Mammary epithelial cell (primary cell): ENCODE measurements at regions not wholly inside any gene's neighbourhood (a gene's known extent, or its start where the extent isn't known, plus 50 kb on each side); places are given as distances from the start of the nearest gene placed in this dataset.

Experiments
- EZH2 ChIP-seq: IDR thresholded peaks from 2 replicates; pipeline ENCODE4 v1.6.1; 2012; ENCODE audit warnings: low read length, inconsistent platforms, borderline replicate concordance
- TF ChIP-seq, protein P1 (sequence below), 2 donors: IDR thresholded peaks in 1 of 2; conservative IDR thresholded peaks in 1 of 2; 2 replicates each; pipeline ENCODE4 v1.5.1; 2011 to 2012; ENCODE audit warnings: inconsistent platforms in 2 of 2, low read length in 2 of 2, mild to moderate bottlenecking in 2 of 2, control low read depth in 1 of 2, low read depth in 1 of 2; ENCODE audit not compliant: insufficient read depth in 1 of 2; ENCODE audit errors: extremely low read depth in 1 of 2

DNA sequence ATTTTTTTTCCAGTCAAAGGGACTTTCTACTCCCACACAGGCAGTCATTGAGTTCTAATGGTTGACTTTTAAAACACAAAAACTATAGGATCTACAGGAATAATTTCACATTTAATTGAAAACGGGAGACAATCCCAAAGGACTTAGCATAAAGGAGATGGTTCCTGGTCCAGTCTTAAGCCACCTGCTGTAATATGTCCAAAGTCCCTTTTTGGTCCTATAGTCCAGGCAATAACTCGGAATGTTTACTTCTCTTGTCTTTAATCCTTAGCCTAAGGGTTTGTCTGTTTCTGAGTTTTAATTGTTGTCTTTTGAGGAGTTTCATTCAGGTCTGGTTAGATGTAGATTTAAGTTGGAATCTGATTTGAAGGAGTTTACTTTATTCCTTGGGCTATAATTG lies 184.9 kb downstream of the BAMBI start:
- TF ChIP-seq, protein P1, sequence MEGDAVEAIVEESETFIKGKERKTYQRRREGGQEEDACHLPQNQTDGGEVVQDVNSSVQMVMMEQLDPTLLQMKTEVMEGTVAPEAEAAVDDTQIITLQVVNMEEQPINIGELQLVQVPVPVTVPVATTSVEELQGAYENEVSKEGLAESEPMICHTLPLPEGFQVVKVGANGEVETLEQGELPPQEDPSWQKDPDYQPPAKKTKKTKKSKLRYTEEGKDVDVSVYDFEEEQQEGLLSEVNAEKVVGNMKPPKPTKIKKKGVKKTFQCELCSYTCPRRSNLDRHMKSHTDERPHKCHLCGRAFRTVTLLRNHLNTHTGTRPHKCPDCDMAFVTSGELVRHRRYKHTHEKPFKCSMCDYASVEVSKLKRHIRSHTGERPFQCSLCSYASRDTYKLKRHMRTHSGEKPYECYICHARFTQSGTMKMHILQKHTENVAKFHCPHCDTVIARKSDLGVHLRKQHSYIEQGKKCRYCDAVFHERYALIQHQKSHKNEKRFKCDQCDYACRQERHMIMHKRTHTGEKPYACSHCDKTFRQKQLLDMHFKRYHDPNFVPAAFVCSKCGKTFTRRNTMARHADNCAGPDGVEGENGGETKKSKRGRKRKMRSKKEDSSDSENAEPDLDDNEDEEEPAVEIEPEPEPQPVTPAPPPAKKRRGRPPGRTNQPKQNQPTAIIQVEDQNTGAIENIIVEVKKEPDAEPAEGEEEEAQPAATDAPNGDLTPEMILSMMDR (conservative IDR thresholded peaks at IDR 0.05 in 1 of 2, IDR thresholded peaks at IDR 0.05 in 1 of 2; ENCODE audit: extremely low read depth in 1 of 2, insufficient read depth in 1 of 2, low read depth in 1 of 2, low read length in 2 of 2) = no peak
- TF ChIP-seq EZH2 = no peak
